ENCODE measurements at regions not wholly inside any gene's neighbourhood (a gene's known extent, or its start where the extent isn't known, plus 50 kb on each side); places are given as distances from the start of the nearest gene placed in this dataset.

DNA sequence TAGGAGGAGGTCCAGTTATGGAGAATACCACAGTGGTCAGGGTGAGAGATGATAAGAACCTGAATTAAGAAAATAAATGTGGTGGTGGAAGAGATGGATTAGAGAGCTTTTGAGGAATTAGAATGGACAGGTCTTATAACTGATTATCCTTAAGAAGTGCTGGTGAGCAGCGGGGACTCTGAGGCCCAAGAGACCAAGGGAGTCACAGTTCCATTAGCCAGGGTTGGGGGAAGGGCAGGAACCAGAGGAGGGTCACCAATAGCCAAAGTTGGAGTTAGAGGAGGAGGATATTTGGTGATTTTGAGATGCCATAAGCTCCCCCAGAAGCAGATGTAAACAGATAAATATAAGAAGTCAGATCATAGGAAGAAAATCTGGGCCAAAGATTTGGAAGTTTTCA lies 87.1 kb upstream of the PAK5 start:
- DNase-seq (ENCODE audit: low spot score), result no peak
- in situ Hi-C loops (cut with HindIII; ENCODE audit: low sequenced_read_pairs), result no loop called here

DNA sequence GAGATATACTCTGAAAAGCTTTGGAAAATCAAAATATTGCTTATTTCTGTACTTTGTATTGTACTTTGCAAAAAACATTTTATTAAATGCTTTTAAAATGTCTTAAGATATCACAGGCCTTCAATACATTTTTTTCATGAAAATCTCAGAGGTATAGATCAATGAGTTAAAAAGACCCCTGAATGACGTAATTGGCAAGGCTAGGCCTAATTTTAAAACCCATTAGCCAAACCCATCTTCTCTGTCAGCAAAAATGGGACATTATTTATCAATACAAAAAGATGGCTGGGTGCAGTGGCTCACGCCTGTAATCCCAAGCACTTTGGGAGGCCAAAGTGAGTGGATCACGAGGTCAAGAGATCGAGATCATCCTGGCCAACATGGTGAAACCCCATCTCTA lies 84.8 kb upstream of the PAK5 start:
- no peak for DNase-seq (ENCODE audit: low spot score)
- in situ Hi-C loops (cut with HindIII; ENCODE audit: low sequenced_read_pairs), result no loop called here

- in situ Hi-C loops (cut with HindIII; ENCODE audit: low sequenced_read_pairs), result no loop called here
- no peak for DNase-seq (ENCODE audit: low spot score)
Observed at GRCh38 chr20:9920866-9921265, 82.0 kb upstream of the PAK5 start.

- DNase-seq (ENCODE audit: low spot score), result no peak
- in situ Hi-C loops (cut with HindIII; ENCODE audit: low sequenced_read_pairs), result no loop called here
Observed at GRCh38 chr20:9919271-9920014, 80.6 kb upstream of the PAK5 start.

DNA sequence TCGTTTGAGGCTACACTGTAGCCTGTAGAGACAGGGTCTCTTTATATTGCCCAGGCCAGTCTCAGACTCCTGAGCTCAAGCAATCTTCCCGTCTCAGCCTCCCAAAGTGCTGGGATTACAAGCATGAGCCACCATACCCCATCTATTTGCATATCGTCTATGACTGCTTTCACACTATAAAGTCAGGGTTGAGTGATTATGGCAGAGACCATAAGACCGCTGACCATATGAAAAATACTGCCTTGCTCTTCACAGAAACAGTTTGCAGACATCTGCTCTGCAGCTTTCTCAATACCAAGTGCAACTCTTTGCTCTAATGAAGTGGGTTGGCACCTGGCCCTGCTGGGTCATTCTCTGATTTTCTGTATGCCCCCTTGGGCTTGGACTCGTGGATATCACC lies 79.5 kb upstream of the PAK5 start:
- in situ Hi-C loops (cut with HindIII; ENCODE audit: low sequenced_read_pairs), result no loop called here
- no peak for DNase-seq (ENCODE audit: low spot score)

GRCh38 chr20:9916761-9917160 lies 77.9 kb upstream of the PAK5 start:
- DNase-seq (ENCODE audit: low spot score), result peak; percentile 89
- in situ Hi-C loops (cut with HindIII; ENCODE audit: low sequenced_read_pairs), result no loop called here

- DNase-seq (ENCODE audit: low spot score), result peak; percentile 79
- in situ Hi-C loops (cut with HindIII; ENCODE audit: low sequenced_read_pairs), result no loop called here
Observed at GRCh38 chr20:9912858-9913434, 74.1 kb upstream of the PAK5 start.

DNA sequence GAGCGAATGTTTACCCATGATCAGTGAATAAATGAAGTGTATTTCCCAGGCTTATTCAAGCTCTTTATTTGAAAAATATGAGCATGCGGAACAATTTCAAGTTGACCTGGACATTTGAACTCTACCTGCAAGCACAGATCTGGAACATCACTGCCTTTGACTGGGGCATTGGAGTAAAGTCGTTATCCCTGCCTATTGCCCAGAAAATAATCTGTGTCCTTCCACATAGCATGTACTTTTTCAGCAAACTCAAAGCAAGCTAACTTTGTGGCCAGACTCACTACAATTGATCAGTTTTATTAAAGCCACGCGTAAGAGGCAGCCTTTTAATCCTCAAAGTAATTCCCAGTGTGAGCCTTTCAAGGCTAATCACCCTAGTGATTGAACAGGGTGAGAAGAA lies 73.4 kb upstream of the PAK5 start:
- in situ Hi-C loops (cut with HindIII; ENCODE audit: low sequenced_read_pairs), result no loop called here
- no peak for DNase-seq (ENCODE audit: low spot score)

DNA sequence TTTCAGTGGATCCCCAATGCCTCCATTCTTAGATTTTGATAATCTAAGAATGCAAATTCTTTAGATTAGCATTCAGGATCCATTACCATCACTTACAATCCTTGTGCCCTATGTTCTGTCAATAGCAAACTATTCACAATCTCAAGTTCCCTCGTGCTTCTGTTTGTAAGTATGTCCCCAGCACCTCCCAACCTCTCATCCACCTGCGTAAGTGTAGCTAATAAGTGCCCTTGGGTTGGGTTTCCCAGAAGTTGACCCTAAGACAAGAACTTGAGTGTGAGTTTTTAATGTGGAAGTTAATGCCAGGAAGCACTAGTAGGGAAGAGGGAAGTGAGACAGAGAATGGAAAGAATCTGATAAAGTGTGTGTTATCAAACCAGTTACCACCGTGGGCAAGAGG lies 72.6 kb upstream of the PAK5 start:
- in situ Hi-C loops (cut with HindIII; ENCODE audit: low sequenced_read_pairs), result no loop called here
- DNase-seq (ENCODE audit: low spot score), result no peak

DNA sequence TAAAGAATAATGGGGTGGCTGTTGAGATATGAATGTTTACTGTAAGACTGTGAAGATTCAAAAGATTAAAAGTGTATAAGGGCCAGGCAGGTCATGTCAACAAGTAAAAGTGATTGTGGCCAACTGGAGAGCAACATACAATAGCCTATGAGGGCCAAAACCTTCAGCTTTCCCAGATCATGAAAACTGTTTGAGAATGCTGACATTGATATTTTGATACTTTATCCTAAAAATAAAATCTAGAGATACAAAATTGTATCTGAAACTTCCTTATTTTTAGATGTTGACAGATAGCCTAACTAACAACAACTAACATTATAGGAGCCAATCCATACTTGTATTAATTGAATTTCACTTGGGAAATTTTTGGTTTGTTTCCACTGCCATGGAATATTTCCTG lies 70.3 kb upstream of the PAK5 start:
- in situ Hi-C loops (cut with HindIII; ENCODE audit: low sequenced_read_pairs), result no loop called here

GRCh38 chr20:9903048-9903655 lies 64.3 kb upstream of the PAK5 start:
- in situ Hi-C loops (cut with HindIII; ENCODE audit: low sequenced_read_pairs), result no loop called here
- DNase-seq (ENCODE audit: low spot score), result no peak

More for the DNA sequence above, 70.3 kb upstream of the PAK5 start:
- DNase-seq (ENCODE audit: low spot score), result no peak

- in situ Hi-C loops (cut with HindIII; ENCODE audit: low sequenced_read_pairs), result no loop called here
- no peak for DNase-seq (ENCODE audit: low spot score)
Observed at GRCh38 chr20:9889270-9889981, 50.5 kb upstream of the PAK5 start.
